ENCODE measurements at regions not wholly inside any gene's neighbourhood (a gene's known extent, or its start where the extent isn't known, plus 50 kb on each side); places are given as distances from the start of the nearest gene placed in this dataset.

DNA sequence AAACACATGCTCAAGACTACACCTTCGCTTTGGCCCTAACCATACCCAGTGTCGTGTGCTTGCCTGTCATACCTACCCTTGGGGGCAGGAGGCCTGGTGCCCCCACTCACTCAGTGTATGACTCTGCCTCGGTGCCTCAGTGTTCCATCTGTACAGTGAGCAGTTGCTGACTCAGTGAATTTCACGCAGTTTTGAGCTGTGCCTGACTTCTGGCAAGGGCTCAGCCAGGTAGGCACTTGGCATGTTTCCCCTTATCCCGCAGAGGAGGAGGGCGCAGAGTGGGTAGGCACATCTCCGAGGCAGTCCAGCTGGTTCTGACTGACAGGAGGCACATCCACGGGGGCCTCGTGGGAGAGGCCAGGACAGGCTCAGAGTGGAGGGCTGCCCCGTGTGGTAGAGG, 148.9 kb upstream of the CIBAR2 start:
- DNase-seq, result no peak

- no peak for DNase-seq
Measured at GRCh38 chr16:85261657-85262557, 149.6 kb upstream of the CIBAR2 start.

DNA sequence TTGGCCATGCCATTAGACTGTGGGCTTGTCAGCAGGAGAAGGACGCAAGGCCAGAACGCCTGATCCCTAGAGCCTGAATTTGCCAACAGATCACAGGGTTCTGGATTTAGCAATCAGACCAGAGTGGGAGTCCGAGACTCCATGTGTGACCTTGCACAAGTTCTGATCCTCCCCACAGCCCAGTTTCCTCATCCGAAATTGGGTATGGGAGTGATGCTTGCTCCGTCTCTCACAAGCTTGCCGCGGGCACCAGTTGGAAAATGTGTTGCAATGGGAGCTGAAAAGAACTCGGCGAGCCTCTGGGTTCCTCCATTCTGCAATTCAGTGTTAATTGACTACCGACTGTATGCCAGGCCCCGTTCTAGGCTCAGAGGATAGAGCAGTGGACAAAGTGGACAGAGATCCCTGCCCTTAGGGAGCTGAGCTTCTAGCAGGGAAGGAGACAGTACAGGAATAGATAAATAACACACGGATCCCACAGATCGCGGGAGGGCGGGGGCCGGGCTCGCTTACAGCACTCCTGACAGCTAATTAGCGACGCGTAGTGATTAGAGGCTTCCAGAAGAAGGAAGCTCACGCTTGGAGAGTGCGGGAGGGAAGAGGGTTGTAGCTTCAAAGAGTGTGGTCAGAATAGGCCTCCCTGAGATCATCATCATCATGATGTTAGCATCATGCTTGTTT, 150.4 kb upstream of the CIBAR2 start:
- no peak for DNase-seq

- no peak for DNase-seq
Measured at GRCh38 chr16:85263239-85263585, 150.9 kb upstream of the CIBAR2 start.

GRCh38 chr16:85264752-85265151, 152.5 kb upstream of the CIBAR2 start:
- no peak for DNase-seq

GRCh38 chr16:85265161-85265784, 153.0 kb upstream of the CIBAR2 start:
- DNase-seq, result no peak

DNA sequence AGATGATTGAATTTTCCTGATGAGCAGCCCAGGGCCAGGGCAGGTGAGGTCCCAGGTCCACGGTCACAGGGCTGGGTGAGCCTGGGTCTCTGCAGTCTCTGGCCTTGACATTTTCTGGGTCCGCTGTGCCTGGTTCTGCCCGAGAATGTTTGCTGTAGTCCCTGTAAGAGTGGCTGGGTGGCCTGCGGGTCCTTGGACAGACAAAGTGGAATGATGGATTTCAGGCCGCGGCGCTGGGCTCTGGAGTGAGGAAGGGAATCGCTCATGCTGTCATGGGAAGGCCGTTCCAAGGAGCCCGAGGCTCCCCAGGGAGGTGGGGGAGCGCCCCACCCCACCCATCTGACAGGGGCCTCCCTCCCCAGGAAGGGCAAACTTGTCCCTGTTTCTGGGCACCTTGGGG, 153.5 kb upstream of the CIBAR2 start:
- DNase-seq, result no peak

- DNase-seq, result no peak
Measured at GRCh38 chr16:85266857-85267256, 154.6 kb upstream of the CIBAR2 start.

DNA sequence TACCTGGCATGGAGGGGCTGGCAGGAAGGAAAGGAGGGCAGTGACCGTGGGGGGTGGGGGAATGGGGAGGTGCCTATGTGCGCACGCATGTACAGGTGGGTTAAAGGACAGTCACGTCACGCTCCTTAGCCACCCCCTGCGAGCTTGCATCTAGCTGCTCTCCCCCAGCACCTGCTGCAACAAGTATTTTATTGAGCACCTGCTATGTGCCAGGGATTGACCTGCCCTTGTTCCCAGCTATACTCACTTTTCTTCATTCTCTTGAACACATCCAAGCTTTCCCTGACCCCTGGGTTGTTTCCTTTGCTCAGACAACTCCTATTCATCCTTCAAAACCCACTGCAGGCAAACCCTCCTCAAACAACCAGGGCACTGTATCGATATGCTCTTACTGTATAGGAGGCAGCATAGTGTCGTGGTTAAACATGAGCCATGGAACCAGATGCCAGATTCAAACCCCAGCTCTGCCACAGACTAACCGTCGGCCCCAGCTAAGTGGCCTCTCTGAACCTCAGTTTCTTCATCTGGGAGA, 155.2 kb upstream of the CIBAR2 start:
- no peak for DNase-seq

GRCh38 chr16:85269165-85269564, 156.9 kb upstream of the CIBAR2 start:
- DNase-seq, result no peak

DNA sequence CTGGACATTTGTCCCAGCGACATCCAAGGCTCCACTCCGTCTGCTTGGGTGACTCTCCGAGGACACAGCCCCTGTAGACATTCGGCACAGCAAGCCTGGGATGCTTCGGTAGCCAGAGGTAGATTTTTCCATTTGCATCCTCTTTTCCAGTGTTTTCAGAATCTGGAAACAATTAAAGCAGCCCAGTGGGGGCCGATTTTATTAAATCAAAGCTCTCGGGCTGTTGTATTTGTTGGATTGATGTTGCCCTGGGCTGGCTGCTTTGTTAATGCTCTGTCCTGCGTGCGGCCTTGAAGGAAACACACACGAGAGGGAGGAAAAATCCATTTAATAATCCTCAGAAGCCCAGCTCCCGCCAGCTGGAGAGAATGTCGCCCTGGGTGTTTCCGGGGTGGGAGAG, 158.1 kb upstream of the CIBAR2 start:
- DNase-seq, result no peak

DNA sequence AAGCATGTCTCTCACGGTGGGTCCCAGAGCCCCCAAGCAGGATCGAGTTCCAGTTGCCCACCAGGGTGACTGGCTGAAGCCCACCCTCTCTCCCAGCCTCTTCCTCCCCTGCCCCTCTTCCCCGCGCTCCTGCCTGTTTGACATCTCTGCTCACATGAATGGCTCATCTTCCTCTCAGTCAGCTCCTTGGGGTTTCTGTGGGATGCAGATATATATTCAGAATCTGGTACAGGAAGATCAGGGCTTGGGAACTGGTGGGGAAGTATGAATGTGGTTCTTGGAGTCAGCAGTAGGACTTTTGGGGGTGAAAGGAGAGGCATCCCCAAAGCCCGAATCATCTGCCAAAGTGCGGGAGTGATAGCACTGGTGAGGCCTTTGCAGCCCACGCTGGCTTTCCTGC, 158.9 kb upstream of the CIBAR2 start:
- no peak for DNase-seq

GRCh38 chr16:85273293-85273692, 161.0 kb upstream of the CIBAR2 start:
- no peak for DNase-seq

GRCh38 chr16:85274501-85274900, 162.2 kb upstream of the CIBAR2 start:
- DNase-seq, result no peak

GRCh38 chr16:85274924-85275323, 162.7 kb upstream of the CIBAR2 start:
- no peak for DNase-seq

- DNase-seq, result peak; percentile 68
Measured at GRCh38 chr16:85275533-85276249, 163.4 kb upstream of the CIBAR2 start.

DNA sequence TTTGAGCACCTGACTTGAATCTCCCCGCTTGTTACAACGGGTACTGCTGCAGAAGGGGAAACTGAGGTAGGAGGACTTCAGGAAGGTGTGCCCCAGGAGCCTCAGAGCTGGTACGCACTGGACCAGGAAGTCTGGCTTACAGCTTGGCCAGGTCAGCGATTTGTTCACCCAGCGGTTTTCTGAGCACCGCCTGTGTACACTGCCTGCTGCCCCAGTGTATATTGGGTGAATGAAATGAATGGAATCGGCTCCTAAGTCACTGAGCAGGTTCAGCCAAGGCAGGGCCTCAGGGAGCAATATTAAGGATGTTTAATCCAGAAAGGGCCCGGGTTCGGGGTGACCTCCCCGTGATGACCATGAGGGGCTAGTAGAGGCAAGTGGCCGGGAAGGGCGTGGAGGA, 164.0 kb upstream of the CIBAR2 start:
- DNase-seq, result no peak

- DNase-seq, result no peak
Measured at GRCh38 chr16:85276721-85277120, 164.4 kb upstream of the CIBAR2 start.

DNA sequence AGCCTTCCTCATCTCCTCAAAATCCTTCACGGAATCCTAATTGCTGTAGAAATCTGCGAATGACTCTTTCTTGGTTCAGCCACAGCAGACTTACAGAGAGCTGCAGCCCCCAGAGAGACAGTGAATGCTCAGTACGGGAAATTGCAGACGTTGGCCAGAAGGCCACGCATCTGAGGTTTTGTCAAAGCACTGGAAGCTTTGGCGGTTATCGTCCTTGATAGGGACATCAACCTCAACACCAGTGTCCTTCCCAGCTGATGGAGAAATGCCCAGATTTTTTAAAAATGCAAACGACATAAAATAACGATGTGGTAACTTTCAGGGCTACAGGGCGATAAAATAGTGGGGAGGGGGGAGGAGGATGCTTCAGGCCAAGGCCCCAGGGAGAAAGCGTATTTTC, 166.6 kb upstream of the CIBAR2 start:
- no peak for DNase-seq

GRCh38 chr16:85279402-85279801, 167.1 kb upstream of the CIBAR2 start:
- DNase-seq, result no peak

DNA sequence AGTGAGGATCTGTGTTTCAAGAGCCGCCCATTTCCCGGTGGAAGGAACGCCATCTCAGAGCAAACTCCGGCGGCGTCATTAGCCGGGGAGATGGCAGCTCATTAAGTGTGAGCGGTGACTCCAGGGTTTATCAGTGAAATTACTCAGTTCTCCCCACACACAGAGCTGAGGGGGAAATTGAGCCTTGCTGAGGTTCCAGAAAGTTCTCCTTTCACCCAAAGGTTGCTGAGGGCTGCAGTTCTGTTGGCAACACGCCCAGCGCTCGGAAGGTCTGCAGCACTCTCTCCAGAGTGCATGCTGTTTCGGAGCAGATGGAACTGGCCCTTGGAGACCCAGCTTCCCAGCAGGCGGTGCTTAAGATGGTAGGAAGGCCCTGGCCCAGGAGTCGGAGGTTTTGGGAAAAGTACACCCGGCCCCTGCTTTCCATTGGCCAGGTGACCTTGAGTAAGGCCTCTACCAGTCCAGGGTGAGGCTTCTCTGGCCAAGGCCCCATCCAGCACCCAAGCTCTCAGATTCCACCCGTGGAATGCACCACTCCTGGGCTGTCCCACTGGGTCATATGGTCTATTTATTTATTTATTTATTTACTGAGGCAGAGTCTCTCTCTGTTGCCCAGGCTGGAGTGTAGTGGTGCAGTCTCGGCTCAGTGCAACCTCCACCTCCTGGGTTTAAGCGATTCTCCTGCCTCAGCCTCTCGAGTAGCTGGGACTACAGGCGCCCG, 167.7 kb upstream of the CIBAR2 start:
- no peak for DNase-seq

- no peak for DNase-seq
Measured at GRCh38 chr16:85281181-85281580, 168.9 kb upstream of the CIBAR2 start.
